ENCODE measurements at regions not wholly inside any gene's neighbourhood (a gene's known extent, or its start where the extent isn't known, plus 50 kb on each side); places are given as distances from the start of the nearest gene placed in this dataset.

DNA sequence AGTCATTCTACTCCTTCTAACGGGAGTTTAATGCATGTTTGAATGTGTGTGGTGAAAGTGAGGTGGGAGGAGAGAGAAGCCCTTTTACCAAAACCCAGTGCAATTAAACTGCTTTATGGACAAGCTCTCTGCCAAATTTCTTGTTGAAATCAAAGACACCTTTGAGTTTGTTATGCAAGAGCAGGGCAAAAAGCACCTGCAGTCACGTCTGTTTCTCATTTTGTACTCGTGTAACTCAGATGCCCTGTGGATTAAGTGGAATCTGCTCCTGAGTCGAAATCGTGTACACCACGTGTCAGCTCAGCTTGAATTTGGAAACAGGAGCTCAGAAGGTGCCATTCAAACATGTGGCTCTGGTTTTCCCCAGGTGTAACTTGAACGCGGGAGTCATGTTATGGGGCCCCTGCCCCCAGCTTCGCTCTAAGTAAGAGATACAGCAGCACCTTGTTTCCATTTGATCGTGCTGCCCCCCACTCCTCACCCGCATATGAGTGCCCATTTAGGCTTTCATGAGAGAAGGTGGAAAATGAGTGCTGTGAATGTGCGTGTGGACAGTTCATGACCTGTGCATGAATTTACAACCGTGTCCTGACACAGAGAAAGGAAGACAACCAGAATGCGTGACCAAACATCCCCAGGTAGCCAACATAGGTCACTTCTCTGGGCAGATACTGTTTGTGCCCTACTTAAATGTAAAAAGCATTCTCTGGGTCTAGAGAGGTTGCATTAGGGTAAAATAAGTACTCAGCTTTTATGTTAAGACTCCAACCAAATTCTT lies 347.0 kb upstream of the SLC30A5 start:
- Histone ChIP-seq H3K9me3 (no peaks in the 10 kb centered on the region), H3K4me3 (no peak overlapping the region), H3K27ac (no peak overlapping the region), H3K27me3 (replicated peaks in 1 of 7) (no peaks in the 10 kb centered on the region), H3K4me1 (peaks cover 0 to 7% (median 0%) of the 10 kb centered on the region in 6 donors), H3K36me3 (no peaks in the 10 kb centered on the region)
- DNase-seq: no peak
- TF ChIP-seq, protein P1, sequence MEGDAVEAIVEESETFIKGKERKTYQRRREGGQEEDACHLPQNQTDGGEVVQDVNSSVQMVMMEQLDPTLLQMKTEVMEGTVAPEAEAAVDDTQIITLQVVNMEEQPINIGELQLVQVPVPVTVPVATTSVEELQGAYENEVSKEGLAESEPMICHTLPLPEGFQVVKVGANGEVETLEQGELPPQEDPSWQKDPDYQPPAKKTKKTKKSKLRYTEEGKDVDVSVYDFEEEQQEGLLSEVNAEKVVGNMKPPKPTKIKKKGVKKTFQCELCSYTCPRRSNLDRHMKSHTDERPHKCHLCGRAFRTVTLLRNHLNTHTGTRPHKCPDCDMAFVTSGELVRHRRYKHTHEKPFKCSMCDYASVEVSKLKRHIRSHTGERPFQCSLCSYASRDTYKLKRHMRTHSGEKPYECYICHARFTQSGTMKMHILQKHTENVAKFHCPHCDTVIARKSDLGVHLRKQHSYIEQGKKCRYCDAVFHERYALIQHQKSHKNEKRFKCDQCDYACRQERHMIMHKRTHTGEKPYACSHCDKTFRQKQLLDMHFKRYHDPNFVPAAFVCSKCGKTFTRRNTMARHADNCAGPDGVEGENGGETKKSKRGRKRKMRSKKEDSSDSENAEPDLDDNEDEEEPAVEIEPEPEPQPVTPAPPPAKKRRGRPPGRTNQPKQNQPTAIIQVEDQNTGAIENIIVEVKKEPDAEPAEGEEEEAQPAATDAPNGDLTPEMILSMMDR (IDR thresholded peaks at IDR 0.05 in 8 of 11, conservative IDR thresholded peaks at IDR 0.05 in 3 of 11): no peak
- TF ChIP-seq POLR2A (IDR thresholded peaks at IDR 0.05) (no peak), POLR2AphosphoS5 (IDR thresholded peaks at IDR 0.05) (no peak)
- intact Hi-C loops (cut with DNase I; ENCODE audit: low total_unique reads): no loop called here
- 78 to 94% (median 86%) methylated on average over 14 of the region's 14 CpGs for WGBS, 5 donors

DNA sequence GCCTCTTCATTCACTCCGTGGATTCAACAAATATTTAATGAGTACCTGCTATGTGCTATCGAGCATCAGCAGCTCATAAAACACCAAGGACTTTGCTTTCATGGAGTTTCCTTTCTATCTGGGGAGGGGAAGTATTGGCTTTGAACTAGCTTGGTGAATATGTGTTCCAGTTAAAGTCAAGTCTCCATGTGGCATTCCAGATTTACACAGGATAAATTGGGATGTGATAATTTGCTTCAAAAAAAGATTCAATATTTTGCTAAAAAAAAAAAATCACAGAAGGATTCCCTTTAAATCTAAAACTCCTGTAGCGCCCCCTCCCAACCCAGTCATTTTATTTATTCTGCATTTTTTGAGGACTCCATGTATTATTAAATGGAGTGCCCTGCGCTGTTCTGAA lies 346.3 kb upstream of the SLC30A5 start:
- Histone ChIP-seq H3K36me3 (no peaks in the 10 kb centered on the region), H3K27me3 (replicated peaks in 1 of 7) (no peaks in the 10 kb centered on the region), H3K27ac (no peak overlapping the region), H3K4me3 (no peak overlapping the region), H3K4me1 (peaks cover 0 to 7% (median 0%) of the 10 kb centered on the region in 6 donors), H3K9me3 (no peaks in the 10 kb centered on the region)
- intact Hi-C loops (cut with DNase I; ENCODE audit: low total_unique reads): no loop called here
- DNase-seq: no peak
- TF ChIP-seq, protein P1 (IDR thresholded peaks at IDR 0.05 in 8 of 11, conservative IDR thresholded peaks at IDR 0.05 in 3 of 11): no peak
- TF ChIP-seq POLR2AphosphoS5 (IDR thresholded peaks at IDR 0.05) (no peak), POLR2A (IDR thresholded peaks at IDR 0.05) (no peak)
- WGBS, 5 donors: 85 to 94% (median 90%) methylated on average over 4 of the region's 4 CpGs

DNA sequence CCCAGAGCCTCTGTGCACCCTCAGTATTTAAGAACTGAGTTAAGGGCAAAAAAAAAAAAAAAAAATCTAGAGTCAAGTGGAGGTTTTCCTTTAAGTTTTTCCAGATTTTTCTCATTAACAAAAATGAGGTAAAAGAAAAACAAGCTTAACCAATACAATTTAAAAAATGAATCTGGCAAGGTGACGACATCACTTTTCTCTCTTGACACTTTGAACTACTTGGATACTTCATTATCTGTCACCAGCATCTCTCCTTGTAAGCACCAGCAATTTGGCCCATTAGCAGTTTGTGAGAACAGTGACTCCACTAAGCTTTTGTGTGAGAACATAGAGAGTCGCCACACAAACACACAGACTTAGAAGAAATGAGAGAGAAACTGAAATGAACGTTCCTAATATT lies 345.7 kb upstream of the SLC30A5 start:
- peaks cover 0 to 7% (median 0%) of the 10 kb centered on the region in 6 donors for H3K4me1 ChIP-seq
- intact Hi-C loops (cut with DNase I; ENCODE audit: low total_unique reads): no loop called here
- H3K36me3 ChIP-seq: no peaks in the 10 kb centered on the region
- no peaks in the 10 kb centered on the region for H3K9me3 ChIP-seq
- no peak for DNase-seq
- H3K27me3 ChIP-seq (replicated peaks in 1 of 7): no peaks in the 10 kb centered on the region
- H3K27ac ChIP-seq: no peak overlapping the region
- 79 to 91% (median 85%) methylated on average over 3 of the region's 3 CpGs for WGBS, 5 donors
- H3K4me3 ChIP-seq: no peak overlapping the region
- no peak for TF ChIP-seq POLR2AphosphoS5 (IDR thresholded peaks at IDR 0.05)
- TF ChIP-seq, protein P1 (IDR thresholded peaks at IDR 0.05 in 8 of 11, conservative IDR thresholded peaks at IDR 0.05 in 3 of 11): no peak
- no peak for TF ChIP-seq POLR2A (IDR thresholded peaks at IDR 0.05)

DNA sequence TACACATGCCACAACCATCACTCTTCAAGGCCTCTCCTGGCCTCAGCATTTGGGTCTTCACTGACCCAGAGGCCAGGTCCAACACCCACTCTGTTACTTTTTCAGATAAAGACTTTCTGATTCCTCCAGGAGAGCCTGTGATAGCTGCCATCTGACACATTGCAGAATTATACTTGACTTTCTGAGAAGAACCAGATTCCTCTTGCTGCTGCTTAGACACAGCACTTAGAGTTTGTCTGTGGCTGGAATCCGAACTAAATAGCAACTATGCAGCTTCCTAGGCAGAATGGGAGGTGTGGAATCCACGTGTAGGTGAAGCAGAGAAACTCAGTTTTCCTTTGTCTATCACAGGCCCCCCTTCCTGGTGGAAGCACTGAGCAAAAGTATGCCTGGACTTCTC lies 344.7 kb upstream of the SLC30A5 start:
- Histone ChIP-seq H3K36me3 (no peaks in the 10 kb centered on the region), H3K4me3 (no peak overlapping the region), H3K27ac (no peak overlapping the region), H3K27me3 (replicated peaks in 1 of 7) (no peaks in the 10 kb centered on the region), H3K9me3 (no peaks in the 10 kb centered on the region), H3K4me1 (peaks cover 0 to 7% (median 0%) of the 10 kb centered on the region in 6 donors)
- intact Hi-C loops (cut with DNase I; ENCODE audit: low total_unique reads): no loop called here
- no peak for TF ChIP-seq POLR2A (IDR thresholded peaks at IDR 0.05)
- TF ChIP-seq, protein P1 (IDR thresholded peaks at IDR 0.05 in 8 of 11, conservative IDR thresholded peaks at IDR 0.05 in 3 of 11): no peak
- no peak for DNase-seq
- 54 to 82% (median 68%) methylated on average over 2 of the region's 2 CpGs for WGBS, 5 donors
